Gastrocnemius medialis (tissue), 4 donors: ENCODE measurements at regions not wholly inside any gene's neighbourhood (a gene's known extent, or its start where the extent isn't known, plus 50 kb on each side); places are given as distances from the start of the nearest gene placed in this dataset.

Experiments used
- CTCF ChIP-seq, 5 experiments: fragments of 450-650 bp in 3 of 5; fragments of 200-600 bp in 2 of 5; sonication (generic) in 2 of 5; IDR thresholded peaks in 4 of 5; conservative IDR thresholded peaks in 1 of 5; 1 replicate in 4 of 5; 2 replicates in 1 of 5; pipeline ENCODE4 v1.5.1; 2016 to 2019; ENCODE audit warnings: antibody characterized with exemption in 5 of 5, mild to moderate bottlenecking in 3 of 5, moderate library complexity in 3 of 5
- POLR2A ChIP-seq, 2 donors: fragments of 450-650 bp; IDR thresholded peaks; one replicate each; pipeline ENCODE4 v1.6.1; 2017; ENCODE audit warnings: antibody characterized with exemption in 2 of 2, mild to moderate bottlenecking in 2 of 2, moderate library complexity in 2 of 2

GRCh38 chr5:72588640-72589039, 81.4 kb upstream of the ZNF366 start:
- TF ChIP-seq POLR2A (IDR thresholded peaks at IDR 0.05) = no peak
- no peak for TF ChIP-seq CTCF (IDR thresholded peaks at IDR 0.05 in 4 of 5, conservative IDR thresholded peaks at IDR 0.05 in 1 of 5)
